ENCODE measurements at regions not wholly inside any gene's neighbourhood (a gene's known extent, or its start where the extent isn't known, plus 50 kb on each side); places are given as distances from the start of the nearest gene placed in this dataset.
A peak's percentile ranks its signal among the peaks of the same experiment; 100 is the strongest.

- ATAC-seq (no peak; the same call in 2 of the 3 replicates), DNase-seq (ENCODE audit: extremely low read depth in 1 of 4, low spot score in 3 of 4) (no peak), FAIRE-seq (no peak)
- H4K20me1 ChIP-seq (replicated peaks; ENCODE audit: control insufficient read depth, insufficient read depth, low read length), result no peaks in the 10 kb centered on the region
- no peak overlapping the region for H2AFZ ChIP-seq (ENCODE audit: low read depth, low read length)
- TF ChIP-seq NR2C2 (CRISPR knock-in tag; IDR thresholded peaks at IDR 0.05) (no peak), NR2C2 (tag; IDR thresholded peaks at IDR 0.05) (no peak), PBX2 (CRISPR knock-in tag; IDR thresholded peaks at IDR 0.05; ENCODE audit: low read depth) (no peak), PBX2 (tag; conservative IDR thresholded peaks at IDR 0.05; ENCODE audit: low read depth) (peak; percentile 78), L3MBTL2 (IDR thresholded peaks at IDR 0.05) (0 out of 2 replicates have a peak, but pooled peaks have one; percentile 38), TRIM28 (IDR thresholded peaks at IDR 0.05) (no peak), PKNOX1 (IDR thresholded peaks at IDR 0.05) (peak; percentile 48; the same call in 1 of the 2 replicates), ATF3 (IDR thresholded peaks at IDR 0.05) (peak; percentile 22; the same call in 1 of the 2 replicates), ATF3 (CRISPR knock-in tag; conservative IDR thresholded peaks at IDR 0.05) (no peak), SNIP1 (IDR thresholded peaks at IDR 0.05; ENCODE audit: low read depth) (no peak), CTBP1 (IDR thresholded peaks at IDR 0.05; ENCODE audit: borderline replicate concordance) (peak; percentile 71), MEIS2 (IDR thresholded peaks at IDR 0.05; ENCODE audit: partially characterized antibody) (peak; percentile 85)
- no peaks in the 10 kb centered on the region for H3K79me2 ChIP-seq (ENCODE audit: control insufficient read depth, insufficient read depth, low read length)
- H3K4me3 ChIP-seq, result no peak overlapping the region
- CTCF ChIA-PET (ENCODE audit: low intra/inter-chr PET ratio), result no interaction called here
- H3K9ac ChIP-seq (ENCODE audit: insufficient read depth in 1 of 2, low read depth in 2 of 2, low read length in 2 of 2), result no peak overlapping the region
- WGBS (ENCODE audit: insufficient coverage, low coverage, missing lambda C conversion rate), result 15% methylated on average over 10 of the region's 11 CpGs
- H3K4me1 ChIP-seq (replicated peaks in 1 of 2; ENCODE audit: control insufficient read depth in 2 of 2, insufficient read depth in 2 of 2, low read length in 2 of 2), result peaks cover 0 to 10% of the 10 kb centered on the region in 2 experiments; a peak in 4 of 5 replicates
- no peak overlapping the region for H3K4me2 ChIP-seq (ENCODE audit: insufficient read depth, low read length)
- H3K9me3 ChIP-seq (replicated peaks; ENCODE audit: control insufficient read depth, insufficient read depth, low read depth, low read length), result no peaks in the 10 kb centered on the region
- BruUV-seq (replicated peaks), result no TSS peak
- POLR2A ChIA-PET, result no interaction called here
- H3K9me1 ChIP-seq (ENCODE audit: control insufficient read depth, insufficient read depth, low read length), result no peaks in the 10 kb centered on the region
- H3K27me3 ChIP-seq (ENCODE audit: control insufficient read depth in 2 of 2, insufficient read depth in 2 of 2, low read length in 2 of 2), result no peaks in the 10 kb centered on the region
- H3K36me3 ChIP-seq (ENCODE audit: control insufficient read depth, insufficient read depth, low read length), result no peaks in the 10 kb centered on the region
- in situ Hi-C loops (cut with MboI), result no loop called here
- no peak overlapping the region for H3K27ac ChIP-seq (ENCODE audit: extremely low read depth, low read depth, low read length)
- intact Hi-C loops (cut with micrococcal nuclease), result no loop called here
Observed at GRCh38 chr20:22462975-22463914, 121.1 kb downstream of the FOXA2 start.

All from K562 (cell line).